K562 (cell line): ENCODE measurements at regions not wholly inside any gene's neighbourhood (a gene's known extent, or its start where the extent isn't known, plus 50 kb on each side); places are given as distances from the start of the nearest gene placed in this dataset.

Experiments used
- ATAC-seq: fragments of 200-7000 bp; cut with Tn5 transposase; 3 replicates; pipeline ENCODE4 v1.9.1; 2020; ENCODE audit warnings: moderate library complexity
- BruUV-seq: library from RNA; stranded (reverse); fragments of 400-500 nt; replicated peaks from 2 replicates; lab custom pipeline; 2021; lab: Mats Ljungman, UMichigan
- CTCF ChIA-PET: fragments of 300-600 bp; formaldehyde crosslinking; extraction: SDS; loops from one replicate; lab custom pipeline; 2021; ENCODE audit warnings: low intra/inter-chr PET ratio; lab: Yijun Ruan, JAX
- POLR2A ChIA-PET: fragments of 300-600, 350-650 bp; sonication (Branson Sonifier 250); formaldehyde crosslinking; extraction: SDS; loops from one replicate; lab custom pipeline; 2021; ENCODE audit warnings: antibody characterized with exemption, inconsistent platforms; lab: Yijun Ruan, JAX
- DNase-seq, 4 experiments: peaks; one replicate each; pipeline versions ENCODE4 v3.0.0 to v3.0.0-alpha.2; 2011 to 2018; ENCODE audit warnings: low spot score in 3 of 4, mixed read lengths in 3 of 4; ENCODE audit errors: extremely low read depth in 1 of 4
- FAIRE-seq: peaks from 2 replicates; lab custom pipeline; 2011; peaks lifted over from hg19 to GRCh38; lab: Jason Lieb, UNC
- H2AFZ ChIP-seq: 2 replicates; pipeline ENCODE4 v1.6.0; 2011; ENCODE audit warnings: low read depth, low read length, control low read depth, inconsistent platforms
- H3K27ac ChIP-seq: fragments of 200-600 bp; 3 replicates; pipeline ENCODE4 v1.8.0; 2011; ENCODE audit warnings: low read depth, mild to moderate bottlenecking, control low read depth, inconsistent platforms, low read length, moderate library complexity, mixed read lengths; ENCODE audit errors: extremely low read depth
- H3K27me3 ChIP-seq, 2 experiments: fragments of 300-600 bp in 1 of 2; 2 replicates in 1 of 2; 3 replicates in 1 of 2; pipeline versions ENCODE4 v1.6.0 to v1.8.0; 2011; ENCODE audit warnings: inconsistent platforms in 2 of 2, low read length in 2 of 2, mild to moderate bottlenecking in 1 of 2, mixed read lengths in 1 of 2, moderate library complexity in 1 of 2; ENCODE audit not compliant: control insufficient read depth in 2 of 2, insufficient read depth in 2 of 2
- H3K36me3 ChIP-seq: fragments of 300-600 bp; 3 replicates; pipeline ENCODE4 v1.8.0; 2011; ENCODE audit warnings: mild to moderate bottlenecking, low read length, inconsistent platforms; ENCODE audit not compliant: control insufficient read depth, insufficient read depth
- H3K4me1 ChIP-seq, 2 experiments: fragments of 200-600 bp in 1 of 2; replicated peaks in 1 of 2; 2 replicates in 1 of 2; 3 replicates in 1 of 2; pipeline versions ENCODE4 v1.5.1 to v1.8.0; 2011; ENCODE audit warnings: inconsistent platforms in 2 of 2, low read length in 2 of 2, mild to moderate bottlenecking in 1 of 2, mixed read lengths in 1 of 2, moderate library complexity in 1 of 2; ENCODE audit not compliant: control insufficient read depth in 2 of 2, insufficient read depth in 2 of 2
- H3K4me2 ChIP-seq: 2 replicates; pipeline ENCODE4 v1.6.1; 2011; ENCODE audit warnings: low read length, control low read depth, inconsistent platforms, mixed read lengths; ENCODE audit not compliant: insufficient read depth
- H3K4me3 ChIP-seq: fragments of 200-600 bp; sonication (generic), shearing (Covaris generic); 2 replicates; pipeline ENCODE4 v1.5.1; 2016; ENCODE audit warnings: control low read depth, inconsistent platforms
- H3K79me2 ChIP-seq: fragments of 200-600 bp; 3 replicates; pipeline ENCODE4 v1.8.0; 2011; ENCODE audit warnings: low read length, inconsistent platforms; ENCODE audit not compliant: control insufficient read depth, insufficient read depth
- H3K9ac ChIP-seq, 2 experiments: 2 replicates each; pipeline versions ENCODE4 v1.6.0 to v1.6.1; 2011; ENCODE audit warnings: low read depth in 2 of 2, low read length in 2 of 2, control low read depth in 1 of 2, inconsistent platforms in 1 of 2, mild to moderate bottlenecking in 1 of 2, mixed read lengths in 1 of 2; ENCODE audit not compliant: insufficient read depth in 1 of 2
- H3K9me1 ChIP-seq: one replicate; pipeline ENCODE4 v1.6.0; 2011; ENCODE audit warnings: inconsistent platforms, mild to moderate bottlenecking, low read length, moderate library complexity; ENCODE audit not compliant: control insufficient read depth, insufficient read depth
- H3K9me3 ChIP-seq: replicated peaks from 2 replicates; pipeline ENCODE4 v1.5.1; 2011; ENCODE audit warnings: low read depth, low read length, inconsistent platforms; ENCODE audit not compliant: control insufficient read depth, insufficient read depth
- H4K20me1 ChIP-seq: replicated peaks from 2 replicates; pipeline ENCODE4 v1.6.1; 2011; ENCODE audit warnings: low read length, inconsistent platforms, mixed read lengths; ENCODE audit not compliant: control insufficient read depth, insufficient read depth
- ATF1 ChIP-seq, 2 experiments: fragments of 450-650 bp in 1 of 2; IDR thresholded peaks; 2 replicates each; pipeline ENCODE4 v1.6.1; 2016; ENCODE audit warnings: missing compliant biosample characterization in 1 of 2, missing genetic modification characterization in 1 of 2
- CREBBP ChIP-seq: IDR thresholded peaks from one replicate; pipeline ENCODE4 v1.6.1; 2012; ENCODE audit warnings: low read depth, mild to moderate bottlenecking, control low read depth, inconsistent platforms, low read length
- GATAD2B ChIP-seq: fragments of 450-650 bp; IDR thresholded peaks from 2 replicates; pipeline ENCODE4 v1.6.1; 2017; ENCODE audit warnings: mild to moderate bottlenecking, borderline replicate concordance
- HDGF ChIP-seq: fragments of 450-650 bp; IDR thresholded peaks from 2 replicates; pipeline ENCODE4 v1.6.1; 2016
- NFYB ChIP-seq: IDR thresholded peaks from 2 replicates; pipeline ENCODE4 v1.6.1; 2011; ENCODE audit warnings: mild to moderate bottlenecking, moderate library complexity; ENCODE audit not compliant: insufficient read length; ENCODE audit errors: extremely low read depth
- PCBP1 ChIP-seq: fragments of 200-400 bp; formaldehyde crosslinking; IDR thresholded peaks from 2 replicates; pipeline ENCODE4 v1.6.1; 2018; ENCODE audit warnings: mild to moderate bottlenecking, low read depth, low read length; ENCODE audit not compliant: poor library complexity, severe bottlenecking
- POU5F1 ChIP-seq: fragments of 150-350 bp; IDR thresholded peaks from 2 replicates; pipeline ENCODE4 v1.6.1; 2014; ENCODE audit warnings: borderline replicate concordance, low read length, low read depth, mild to moderate bottlenecking; ENCODE audit not compliant: partially characterized antibody
- PRPF4 ChIP-seq: fragments of 200-400 bp; formaldehyde crosslinking; IDR thresholded peaks from one replicate; pipeline ENCODE4 v1.6.1; 2017; ENCODE audit warnings: low read length, low read depth, mild to moderate bottlenecking; ENCODE audit not compliant: insufficient read depth, poor library complexity, severe bottlenecking
- SMAD3 ChIP-seq: fragments of 450-650 bp; formaldehyde crosslinking; conservative IDR thresholded peaks from 2 replicates; pipeline ENCODE4 v1.4.0; 2020; ENCODE audit warnings: mild to moderate bottlenecking
- SMAD4 ChIP-seq: fragments of 250-450 bp; sonication (Bioruptor Pico); conservative IDR thresholded peaks from 2 replicates; pipeline ENCODE4 v1.8.0; 2021; ENCODE audit warnings: inconsistent platforms, mild to moderate bottlenecking, moderate library complexity
- SMC3 ChIP-seq: conservative IDR thresholded peaks from 2 replicates; pipeline ENCODE4 v1.6.1; 2011; ENCODE audit warnings: low read depth, low read length, improper control_type of control experiment; ENCODE audit not compliant: insufficient read depth
- TAF9B ChIP-seq: fragments of 450-650 bp; IDR thresholded peaks from 2 replicates; pipeline ENCODE4 v1.6.1; 2018; ENCODE audit warnings: mild to moderate bottlenecking; ENCODE audit not compliant: partially characterized antibody
- ZEB2 ChIP-seq: fragments of 450-650 bp; IDR thresholded peaks from 2 replicates; pipeline ENCODE4 v1.6.1; 2016
- ZNF445 ChIP-seq: fragments of 250-450 bp; sonication (Bioruptor Pico); IDR thresholded peaks from 2 replicates; pipeline ENCODE4 v1.4.0; 2020; ENCODE audit warnings: low read depth, mild to moderate bottlenecking, moderate library complexity
- ZNF75A ChIP-seq: fragments of 450-650 bp; formaldehyde crosslinking; IDR thresholded peaks from 2 replicates; pipeline ENCODE4 v1.4.0; 2020; ENCODE audit warnings: mild to moderate bottlenecking
- WGBS: fragments of 100-300 bp; shearing (Covaris generic); methylation state at CpG from one replicate; pipeline ENCODE4 v1.1.6; 2016; ENCODE audit warnings: low coverage, mixed read lengths; ENCODE audit not compliant: insufficient coverage; ENCODE audit errors: missing lambda C conversion rate; 5-methylcytosine and 5-hydroxymethylcytosine counted together
- in situ Hi-C: fragments of 300-500 bp; cut with MboI; formaldehyde crosslinking; loops from 4 replicates; pipeline ENCODE4 v1.15.0; 2018; ENCODE audit warnings: inconsistent platforms, mixed read lengths
- intact Hi-C: fragments of 100-400 bp; cut with micrococcal nuclease; formaldehyde crosslinking; loops from 2 replicates; pipeline ENCODE4 v1.14.2; 2022

- Histone ChIP-seq H2AFZ (no peak overlapping the region), H3K9ac (no peak overlapping the region), H3K4me3 (no peak overlapping the region), H3K79me2 (no peaks in the 10 kb centered on the region), H3K9me1 (no peaks in the 10 kb centered on the region), H3K36me3 (no peaks in the 10 kb centered on the region), H3K4me2 (no peak overlapping the region), H3K9me3 (no peaks in the 10 kb centered on the region), H4K20me1 (no peaks in the 10 kb centered on the region), H3K4me1 (no peaks in the 10 kb centered on the region), H3K27ac (no peak overlapping the region), H3K27me3 (no peaks in the 10 kb centered on the region)
- DNase-seq (no peak), FAIRE-seq (no peak), ATAC-seq (no peak)
- TF ChIP-seq GATAD2B (no peak), PCBP1 (no peak), POU5F1 (no peak), SMC3 (no peak), NFYB (no peak), ATF1 (CRISPR knock-in tag; IDR thresholded peaks at IDR 0.05) (no peak), ATF1 (tag; IDR thresholded peaks at IDR 0.05) (no peak), HDGF (no peak), SMAD4 (no peak), SMAD3 (CRISPR knock-in tag) (no peak), ZNF445 (CRISPR knock-in tag) (no peak), PRPF4 (no peak), ZEB2 (no peak), CREBBP (no peak), TAF9B (no peak), ZNF75A (CRISPR knock-in tag) (no peak)
- no TSS peak for BruUV-seq
- ChIA-PET POLR2A (no interaction called here), CTCF (no interaction called here)
- WGBS, result 0% methylated on average over 3 of the region's 3 CpGs
- in situ Hi-C loops, result no loop called here
- intact Hi-C loops, result no loop called here
Observed at GRCh38 chrX:80170581-80170980, 156.0 kb downstream of the TBX22 start.
